ENCODE measurements at regions not wholly inside any gene's neighbourhood (a gene's known extent, or its start where the extent isn't known, plus 50 kb on each side); places are given as distances from the start of the nearest gene placed in this dataset. TPM values are rescaled to one million over a fixed set of nuclear protein-coding genes. Genes with fewer than 3 reads are reported as not detected.
A peak's percentile ranks its signal among the peaks of the same experiment; 100 is the strongest.

- H3K27me3 ChIP-seq = no peaks in the 10 kb centered on the region
- no peak overlapping the region for H3K4me3 ChIP-seq
- ATAC-seq = no peak
- no peak for TF ChIP-seq POLR2A (IDR thresholded peaks at IDR 0.05)
- no peak for TF ChIP-seq CTCF (IDR thresholded peaks at IDR 0.05)
- intact Hi-C loops (cut with DNase I) = no loop called here
- H3K9me3 ChIP-seq = no peaks in the 10 kb centered on the region
- DNase-seq = no peak
- WGBS, 2 donors = 90 to 94% methylated on average over 4 of the region's 4 CpGs
- no peak overlapping the region for H3K27ac ChIP-seq
- H3K36me3 ChIP-seq (replicated peaks in 1 of 2; ENCODE audit: insufficient read depth in 1 of 2, low read depth in 2 of 2) = no peaks in the 10 kb centered on the region
- H3K4me1 ChIP-seq = peaks cover 6% of the 10 kb centered on the region
Observed at GRCh38 chr6:4186385-4186784, 51.0 kb upstream of the ECI2 start.

- no peaks in the 10 kb centered on the region for H3K27me3 ChIP-seq
- peaks cover 6% of the 10 kb centered on the region for H3K4me1 ChIP-seq
- ATAC-seq (no peak), DNase-seq (no peak)
- no peak overlapping the region for H3K4me3 ChIP-seq
- no peaks in the 10 kb centered on the region for H3K36me3 ChIP-seq (replicated peaks in 1 of 2; ENCODE audit: insufficient read depth in 1 of 2, low read depth in 2 of 2)
- TF ChIP-seq POLR2A (IDR thresholded peaks at IDR 0.05) = no peak
- TF ChIP-seq CTCF (IDR thresholded peaks at IDR 0.05) = no peak
- intact Hi-C loops (cut with DNase I) = no loop called here
- WGBS, 2 donors = 84 to 96% methylated on average over 2 of the region's 2 CpGs
- no peak overlapping the region for H3K27ac ChIP-seq
- no peaks in the 10 kb centered on the region for H3K9me3 ChIP-seq
Observed at GRCh38 chr6:4185846-4186245, 50.5 kb upstream of the ECI2 start.

DNA sequence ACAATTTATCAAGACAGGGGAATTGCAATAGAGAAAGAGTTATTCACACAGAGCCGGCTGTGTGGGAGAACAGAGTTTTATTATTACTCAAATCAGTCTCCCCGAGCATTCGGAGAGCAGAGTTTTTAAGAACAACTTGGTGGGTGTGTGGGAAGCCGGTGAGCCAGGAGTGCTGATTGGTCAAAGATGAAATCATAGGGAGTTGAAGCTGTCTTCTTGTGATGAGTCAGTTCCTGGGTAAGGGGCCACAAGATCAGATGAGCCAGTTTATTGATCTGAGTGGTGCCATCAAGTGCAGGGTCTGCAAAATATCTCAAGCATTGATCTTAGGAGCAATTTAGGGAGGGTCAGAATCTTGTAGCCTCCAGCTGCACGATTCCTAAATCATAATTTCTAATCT, 50.0 kb upstream of the ECI2 start:
- intact Hi-C loops (cut with DNase I) = no loop called here
- DNase-seq = no peak
- H3K4me3 ChIP-seq = no peak overlapping the region
- ATAC-seq = no peak
- WGBS, 2 donors = 87 to 89% methylated on average over 5 of the region's 5 CpGs
- peaks cover 6% of the 10 kb centered on the region for H3K4me1 ChIP-seq
- H3K27me3 ChIP-seq = no peaks in the 10 kb centered on the region
- H3K36me3 ChIP-seq (replicated peaks in 1 of 2; ENCODE audit: insufficient read depth in 1 of 2, low read depth in 2 of 2) = no peaks in the 10 kb centered on the region
- TF ChIP-seq POLR2A (IDR thresholded peaks at IDR 0.05) (no peak), CTCF (IDR thresholded peaks at IDR 0.05) (no peak)
- no peak overlapping the region for H3K27ac ChIP-seq
- H3K9me3 ChIP-seq = no peaks in the 10 kb centered on the region

Small RNA genes in the stretch of these regions (small RNA-seq; reads per million reads assigned to genes)
- gene AL133393.1 (not detected), gene RNA5SP202 (114 reads per million, percentile 96 among the genes with 10 or more reads in this experiment)

Measured in body of pancreas (tissue), 4 donors.